ENCODE measurements at regions not wholly inside any gene's neighbourhood (a gene's known extent, or its start where the extent isn't known, plus 50 kb on each side); places are given as distances from the start of the nearest gene placed in this dataset.

- Histone ChIP-seq H3K4me2 (ENCODE audit: low read depth, low read length) (no peak overlapping the region), H4K5ac (ENCODE audit: low read depth, low read length) (no peak overlapping the region), H3K4ac (ENCODE audit: low read depth, low read length) (no peak overlapping the region), H3K9ac (ENCODE audit: low read depth, low read length) (no peak overlapping the region), H3K4me3 (ENCODE audit: insufficient read depth, low read depth, low read length) (no peak overlapping the region), H3K27me3 (ENCODE audit: control insufficient read depth, insufficient read depth, low read length) (no peaks in the 10 kb centered on the region), H3K9me1 (ENCODE audit: insufficient read depth, low read length) (no peaks in the 10 kb centered on the region), H2AFZ (replicated peaks; ENCODE audit: low read length, poor library complexity) (no peak overlapping the region), H3K14ac (replicated peaks; ENCODE audit: low read depth, low read length) (no peak overlapping the region), H2BK120ac (ENCODE audit: low read depth, low read length) (no peak overlapping the region), H4K8ac (ENCODE audit: low read depth in 2 of 2, low read length in 2 of 2) (no peak overlapping the region), H3K27ac (ENCODE audit: insufficient read depth, low read length) (no peak overlapping the region), H4K91ac (ENCODE audit: insufficient read depth, low read depth, low read length) (no peak overlapping the region), H3K36me3 (ENCODE audit: control insufficient read depth, insufficient read depth, low read length) (no peaks in the 10 kb centered on the region), H3K56ac (ENCODE audit: extremely low read depth, insufficient read depth, low read length) (no peak overlapping the region), H2BK15ac (ENCODE audit: low read depth, low read length) (no peak overlapping the region), H3K18ac (ENCODE audit: low read depth, low read length) (no peak overlapping the region), H3K9me3 (ENCODE audit: control insufficient read depth, insufficient read depth, low read length) (no peaks in the 10 kb centered on the region), H4K20me1 (ENCODE audit: insufficient read depth, low read length) (no peaks in the 10 kb centered on the region), H3K4me1 (ENCODE audit: control insufficient read depth, insufficient read depth, low read length) (peaks cover 2% of the 10 kb centered on the region; the same call in 1 of the 2 replicates), H3K79me1 (ENCODE audit: low read depth in 1 of 2, low read length in 2 of 2) (no peaks in the 10 kb centered on the region), H2AK5ac (ENCODE audit: low read depth, low read length) (no peak overlapping the region), H2AK9ac (replicated peaks; ENCODE audit: low read depth, low read length, poor library complexity) (no peak overlapping the region), H2BK20ac (ENCODE audit: low read depth, low read length) (no peak overlapping the region), H3K23ac (ENCODE audit: low read depth, low read length) (no peak overlapping the region), H2BK5ac (ENCODE audit: low read depth, low read length, poor library complexity, severe bottlenecking) (no peak overlapping the region)
- ChIA-PET CTCF (no interaction called here), POLR2A (ENCODE audit: unreplicated experiment) (no interaction called here)
- ATAC-seq (ENCODE audit: low read depth), result no peak
- DNase-seq, result no peak
- intact Hi-C loops (cut with micrococcal nuclease) (no loop called here), dilution Hi-C loops (cut with HindIII; ENCODE audit: low sequenced_read_pairs, unreplicated experiment) (no loop called here), in situ Hi-C loops (cut with MboI; ENCODE audit: low sequenced_read_pairs) (no loop called here)
- BruUV-seq (replicated peaks), result no TSS peak
- TF ChIP-seq RFX5 (IDR thresholded peaks at IDR 0.05; ENCODE audit: low read depth, low read length), result no peak
- no peak for TF ChIP-seq BHLHE40 (IDR thresholded peaks at IDR 0.05; ENCODE audit: low read depth, low read length)
- no peak for TF ChIP-seq RAD21 (IDR thresholded peaks at IDR 0.05; ENCODE audit: low read length)
- no peak for TF ChIP-seq NFE2L2 (IDR thresholded peaks at IDR 0.05; ENCODE audit: low read depth, low read length)
- TF ChIP-seq ELK1 (IDR thresholded peaks at IDR 0.05; ENCODE audit: borderline replicate concordance, low read depth, low read length), result no peak
- TF ChIP-seq CEBPB (IDR thresholded peaks at IDR 0.05; ENCODE audit: low read depth, low read length), result no peak
- no peak for TF ChIP-seq MXI1 (IDR thresholded peaks at IDR 0.05; ENCODE audit: borderline replicate concordance, low read depth, low read length)
- TF ChIP-seq CTCF (conservative IDR thresholded peaks at IDR 0.05; ENCODE audit: low read depth, low read length), result no peak
- no peak for TF ChIP-seq RCOR1 (IDR thresholded peaks at IDR 0.05; ENCODE audit: insufficient replicate concordance, low read length)
- no peak for TF ChIP-seq MAFK (IDR thresholded peaks at IDR 0.05; ENCODE audit: low read depth, low read length)
- WGBS, 2 experiments (ENCODE audit: extremely low coverage in 2 of 2, insufficient read length in 1 of 2), result no CpG with 5 or more reads among the region's 5 CpGs
These were observed 602.5 kb upstream of the RGMB start for GRCh38 chr5:98170994-98171393.
